ENCODE measurements at regions not wholly inside any gene's neighbourhood (a gene's known extent, or its start where the extent isn't known, plus 50 kb on each side); places are given as distances from the start of the nearest gene placed in this dataset.

DNA sequence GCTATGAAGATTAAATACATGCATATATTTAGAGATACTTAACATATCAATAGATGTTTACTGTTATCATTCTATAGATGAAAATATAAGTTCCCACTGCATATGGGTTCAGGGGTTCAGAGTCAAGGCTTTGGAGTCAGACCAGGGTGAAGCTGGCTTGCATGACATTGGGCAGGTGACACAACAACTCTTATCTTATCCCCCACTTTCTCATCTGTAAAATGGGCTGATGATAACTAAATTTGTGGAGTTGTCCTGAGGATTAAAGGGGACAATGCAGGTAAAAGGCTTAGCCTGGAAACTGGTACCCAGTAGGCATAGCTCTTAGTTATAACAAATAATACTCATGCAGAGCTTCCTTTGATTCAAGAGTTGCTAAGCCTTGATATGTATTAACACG is 72.6 kb upstream of the BRINP1 start:
- Histone ChIP-seq H3K27me3 (ENCODE audit: control insufficient read depth in 4 of 4, insufficient read depth in 4 of 4, low read length in 3 of 4) (peaks cover 0 to 2% (median 0%) of the 10 kb centered on the region in 4 donors), H3K27ac (ENCODE audit: low read depth in 1 of 2, low read length in 2 of 2) (no peak overlapping the region), H3K4me3 (ENCODE audit: low read depth in 1 of 3, low read length in 3 of 3) (no peak overlapping the region), H3K4me1 (ENCODE audit: control insufficient read depth in 4 of 4, insufficient read depth in 4 of 4, low read length in 3 of 4) (no peaks in the 10 kb centered on the region), H3K36me3 (ENCODE audit: control insufficient read depth in 4 of 4, insufficient read depth in 3 of 4, low read depth in 1 of 4, low read length in 3 of 4) (no peaks in the 10 kb centered on the region), H3K9me3 (ENCODE audit: control insufficient read depth in 4 of 4, low read length in 3 of 4) (no peaks in the 10 kb centered on the region), H3K9ac (ENCODE audit: low read depth in 1 of 2, low read length in 2 of 2) (no peak overlapping the region)
- WGBS: 78% methylated on average over 1 of the region's 1 CpG
- DNase-seq (ENCODE audit: low spot score): no peak
- TF ChIP-seq, protein P1, sequence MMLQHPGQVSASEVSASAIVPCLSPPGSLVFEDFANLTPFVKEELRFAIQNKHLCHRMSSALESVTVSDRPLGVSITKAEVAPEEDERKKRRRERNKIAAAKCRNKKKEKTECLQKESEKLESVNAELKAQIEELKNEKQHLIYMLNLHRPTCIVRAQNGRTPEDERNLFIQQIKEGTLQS (IDR thresholded peaks at IDR 0.05): no peak
- TF ChIP-seq FOXA2 (IDR thresholded peaks at IDR 0.05) (no peak), YY1 (IDR thresholded peaks at IDR 0.05) (no peak), FOXA1 (IDR thresholded peaks at IDR 0.05) (no peak), EGR1 (IDR thresholded peaks at IDR 0.05; ENCODE audit: low read depth in 2 of 2) (no peak)
- TF ChIP-seq, protein P2, sequence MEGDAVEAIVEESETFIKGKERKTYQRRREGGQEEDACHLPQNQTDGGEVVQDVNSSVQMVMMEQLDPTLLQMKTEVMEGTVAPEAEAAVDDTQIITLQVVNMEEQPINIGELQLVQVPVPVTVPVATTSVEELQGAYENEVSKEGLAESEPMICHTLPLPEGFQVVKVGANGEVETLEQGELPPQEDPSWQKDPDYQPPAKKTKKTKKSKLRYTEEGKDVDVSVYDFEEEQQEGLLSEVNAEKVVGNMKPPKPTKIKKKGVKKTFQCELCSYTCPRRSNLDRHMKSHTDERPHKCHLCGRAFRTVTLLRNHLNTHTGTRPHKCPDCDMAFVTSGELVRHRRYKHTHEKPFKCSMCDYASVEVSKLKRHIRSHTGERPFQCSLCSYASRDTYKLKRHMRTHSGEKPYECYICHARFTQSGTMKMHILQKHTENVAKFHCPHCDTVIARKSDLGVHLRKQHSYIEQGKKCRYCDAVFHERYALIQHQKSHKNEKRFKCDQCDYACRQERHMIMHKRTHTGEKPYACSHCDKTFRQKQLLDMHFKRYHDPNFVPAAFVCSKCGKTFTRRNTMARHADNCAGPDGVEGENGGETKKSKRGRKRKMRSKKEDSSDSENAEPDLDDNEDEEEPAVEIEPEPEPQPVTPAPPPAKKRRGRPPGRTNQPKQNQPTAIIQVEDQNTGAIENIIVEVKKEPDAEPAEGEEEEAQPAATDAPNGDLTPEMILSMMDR (IDR thresholded peaks at IDR 0.05; ENCODE audit: low read depth, low read length, missing input control): no peak

DNA sequence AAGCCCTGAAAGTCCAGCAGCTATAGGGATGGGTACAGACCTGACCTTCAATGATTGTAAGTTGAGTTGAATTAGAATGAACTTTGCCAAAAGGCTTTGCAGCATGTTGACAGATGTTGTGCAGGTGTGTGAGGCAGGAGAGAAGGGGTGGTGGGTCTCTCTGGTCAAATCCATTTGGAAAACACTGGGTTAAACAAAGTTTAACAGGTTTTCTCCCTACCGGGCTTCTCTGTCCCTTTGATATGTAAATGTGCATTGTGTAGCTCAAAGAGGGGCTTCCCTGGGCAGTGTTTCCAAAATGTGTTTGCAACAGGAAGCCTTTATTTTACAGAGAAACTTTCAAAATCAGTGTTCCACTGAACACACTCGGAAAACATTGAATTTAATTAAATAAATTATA is 72.1 kb upstream of the BRINP1 start:
- H3K9me3 ChIP-seq (ENCODE audit: control insufficient read depth in 4 of 4, low read length in 3 of 4): no peaks in the 10 kb centered on the region

More for the DNA sequence above, 72.1 kb upstream of the BRINP1 start:
- no peak for DNase-seq (ENCODE audit: low spot score)
- H3K36me3 ChIP-seq (ENCODE audit: control insufficient read depth in 4 of 4, insufficient read depth in 3 of 4, low read depth in 1 of 4, low read length in 3 of 4): no peaks in the 10 kb centered on the region
- TF ChIP-seq EGR1 (IDR thresholded peaks at IDR 0.05; ENCODE audit: low read depth in 2 of 2): no peak
- no peak for TF ChIP-seq FOXA2 (IDR thresholded peaks at IDR 0.05)
- no peak for TF ChIP-seq HNF4G (IDR thresholded peaks at IDR 0.05)
- no peak for TF ChIP-seq FOXA1 (IDR thresholded peaks at IDR 0.05)
- TF ChIP-seq SP1 (IDR thresholded peaks at IDR 0.05): no peak
- TF ChIP-seq, protein P2 (IDR thresholded peaks at IDR 0.05; ENCODE audit: low read depth, low read length, missing input control): no peak
- TF ChIP-seq, protein P1 (IDR thresholded peaks at IDR 0.05): no peak
- TF ChIP-seq, protein P3, sequence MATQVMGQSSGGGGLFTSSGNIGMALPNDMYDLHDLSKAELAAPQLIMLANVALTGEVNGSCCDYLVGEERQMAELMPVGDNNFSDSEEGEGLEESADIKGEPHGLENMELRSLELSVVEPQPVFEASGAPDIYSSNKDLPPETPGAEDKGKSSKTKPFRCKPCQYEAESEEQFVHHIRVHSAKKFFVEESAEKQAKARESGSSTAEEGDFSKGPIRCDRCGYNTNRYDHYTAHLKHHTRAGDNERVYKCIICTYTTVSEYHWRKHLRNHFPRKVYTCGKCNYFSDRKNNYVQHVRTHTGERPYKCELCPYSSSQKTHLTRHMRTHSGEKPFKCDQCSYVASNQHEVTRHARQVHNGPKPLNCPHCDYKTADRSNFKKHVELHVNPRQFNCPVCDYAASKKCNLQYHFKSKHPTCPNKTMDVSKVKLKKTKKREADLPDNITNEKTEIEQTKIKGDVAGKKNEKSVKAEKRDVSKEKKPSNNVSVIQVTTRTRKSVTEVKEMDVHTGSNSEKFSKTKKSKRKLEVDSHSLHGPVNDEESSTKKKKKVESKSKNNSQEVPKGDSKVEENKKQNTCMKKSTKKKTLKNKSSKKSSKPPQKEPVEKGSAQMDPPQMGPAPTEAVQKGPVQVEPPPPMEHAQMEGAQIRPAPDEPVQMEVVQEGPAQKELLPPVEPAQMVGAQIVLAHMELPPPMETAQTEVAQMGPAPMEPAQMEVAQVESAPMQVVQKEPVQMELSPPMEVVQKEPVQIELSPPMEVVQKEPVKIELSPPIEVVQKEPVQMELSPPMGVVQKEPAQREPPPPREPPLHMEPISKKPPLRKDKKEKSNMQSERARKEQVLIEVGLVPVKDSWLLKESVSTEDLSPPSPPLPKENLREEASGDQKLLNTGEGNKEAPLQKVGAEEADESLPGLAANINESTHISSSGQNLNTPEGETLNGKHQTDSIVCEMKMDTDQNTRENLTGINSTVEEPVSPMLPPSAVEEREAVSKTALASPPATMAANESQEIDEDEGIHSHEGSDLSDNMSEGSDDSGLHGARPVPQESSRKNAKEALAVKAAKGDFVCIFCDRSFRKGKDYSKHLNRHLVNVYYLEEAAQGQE (IDR thresholded peaks at IDR 0.05): no peak
- TF ChIP-seq RXRA (IDR thresholded peaks at IDR 0.05): no peak
- TF ChIP-seq TAF1 (conservative IDR thresholded peaks at IDR 0.05): no peak
- TF ChIP-seq RAD21 (IDR thresholded peaks at IDR 0.05): no peak
- TF ChIP-seq YY1 (IDR thresholded peaks at IDR 0.05): no peak
- TF ChIP-seq, protein P4, sequence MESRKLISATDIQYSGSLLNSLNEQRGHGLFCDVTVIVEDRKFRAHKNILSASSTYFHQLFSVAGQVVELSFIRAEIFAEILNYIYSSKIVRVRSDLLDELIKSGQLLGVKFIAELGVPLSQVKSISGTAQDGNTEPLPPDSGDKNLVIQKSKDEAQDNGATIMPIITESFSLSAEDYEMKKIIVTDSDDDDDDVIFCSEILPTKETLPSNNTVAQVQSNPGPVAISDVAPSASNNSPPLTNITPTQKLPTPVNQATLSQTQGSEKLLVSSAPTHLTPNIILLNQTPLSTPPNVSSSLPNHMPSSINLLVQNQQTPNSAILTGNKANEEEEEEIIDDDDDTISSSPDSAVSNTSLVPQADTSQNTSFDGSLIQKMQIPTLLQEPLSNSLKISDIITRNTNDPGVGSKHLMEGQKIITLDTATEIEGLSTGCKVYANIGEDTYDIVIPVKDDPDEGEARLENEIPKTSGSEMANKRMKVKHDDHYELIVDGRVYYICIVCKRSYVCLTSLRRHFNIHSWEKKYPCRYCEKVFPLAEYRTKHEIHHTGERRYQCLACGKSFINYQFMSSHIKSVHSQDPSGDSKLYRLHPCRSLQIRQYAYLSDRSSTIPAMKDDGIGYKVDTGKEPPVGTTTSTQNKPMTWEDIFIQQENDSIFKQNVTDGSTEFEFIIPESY (IDR thresholded peaks at IDR 0.05): no peak
- no peak for TF ChIP-seq GABPA (IDR thresholded peaks at IDR 0.05 in 1 of 2, conservative IDR thresholded peaks at IDR 0.05 in 1 of 2)
- TF ChIP-seq JUND (IDR thresholded peaks at IDR 0.05): no peak
- TF ChIP-seq HNF4A (conservative IDR thresholded peaks at IDR 0.05): no peak
- no peak for TF ChIP-seq NR2F2 (IDR thresholded peaks at IDR 0.05)
- TF ChIP-seq, protein P5, sequence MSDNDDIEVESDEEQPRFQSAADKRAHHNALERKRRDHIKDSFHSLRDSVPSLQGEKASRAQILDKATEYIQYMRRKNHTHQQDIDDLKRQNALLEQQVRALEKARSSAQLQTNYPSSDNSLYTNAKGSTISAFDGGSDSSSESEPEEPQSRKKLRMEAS (IDR thresholded peaks at IDR 0.05): no peak
- WGBS: 46% methylated on average over 2 of the region's 2 CpGs
- no peak overlapping the region for H3K27ac ChIP-seq (ENCODE audit: low read depth in 1 of 2, low read length in 2 of 2)
- no peak overlapping the region for H3K9ac ChIP-seq (ENCODE audit: low read depth in 1 of 2, low read length in 2 of 2)
- H3K27me3 ChIP-seq (ENCODE audit: control insufficient read depth in 4 of 4, insufficient read depth in 4 of 4, low read length in 3 of 4): peaks cover 0 to 2% (median 0%) of the 10 kb centered on the region in 4 donors
- H3K4me3 ChIP-seq (ENCODE audit: low read depth in 1 of 3, low read length in 3 of 3): no peak overlapping the region
- peaks cover 0 to 4% (median 2%) of the 10 kb centered on the region in 4 donors for H3K4me1 ChIP-seq (ENCODE audit: control insufficient read depth in 4 of 4, insufficient read depth in 4 of 4, low read length in 3 of 4)

All from liver (tissue), 8 donors.